H7 (cell line): ENCODE measurements at regions not wholly inside any gene's neighbourhood (a gene's known extent, or its start where the extent isn't known, plus 50 kb on each side); places are given as distances from the start of the nearest gene placed in this dataset.
"Not testable (repeated sequence)": the region's sequence is repeated elsewhere in the genome, so short reads cannot be mapped to it uniquely, and the experiment has no call there.

Experiments used
- DNase-seq: peaks from one replicate; pipeline ENCODE4 v3.0.0; 2012
- H3K27me3 ChIP-seq: 2 replicates; pipeline ENCODE4 v1.6.0; 2011; ENCODE audit warnings: mild to moderate bottlenecking, low read length; ENCODE audit not compliant: control insufficient read depth, insufficient read depth
- H3K36me3 ChIP-seq: replicated peaks from 2 replicates; pipeline ENCODE4 v1.5.1; 2011; ENCODE audit warnings: low read length; ENCODE audit not compliant: control insufficient read depth, insufficient read depth
- H3K4me3 ChIP-seq: 2 replicates; pipeline ENCODE4 v1.5.1; 2011; ENCODE audit warnings: low read depth, mild to moderate bottlenecking, control low read depth, low read length, moderate library complexity; ENCODE audit not compliant: insufficient read depth

DNA sequence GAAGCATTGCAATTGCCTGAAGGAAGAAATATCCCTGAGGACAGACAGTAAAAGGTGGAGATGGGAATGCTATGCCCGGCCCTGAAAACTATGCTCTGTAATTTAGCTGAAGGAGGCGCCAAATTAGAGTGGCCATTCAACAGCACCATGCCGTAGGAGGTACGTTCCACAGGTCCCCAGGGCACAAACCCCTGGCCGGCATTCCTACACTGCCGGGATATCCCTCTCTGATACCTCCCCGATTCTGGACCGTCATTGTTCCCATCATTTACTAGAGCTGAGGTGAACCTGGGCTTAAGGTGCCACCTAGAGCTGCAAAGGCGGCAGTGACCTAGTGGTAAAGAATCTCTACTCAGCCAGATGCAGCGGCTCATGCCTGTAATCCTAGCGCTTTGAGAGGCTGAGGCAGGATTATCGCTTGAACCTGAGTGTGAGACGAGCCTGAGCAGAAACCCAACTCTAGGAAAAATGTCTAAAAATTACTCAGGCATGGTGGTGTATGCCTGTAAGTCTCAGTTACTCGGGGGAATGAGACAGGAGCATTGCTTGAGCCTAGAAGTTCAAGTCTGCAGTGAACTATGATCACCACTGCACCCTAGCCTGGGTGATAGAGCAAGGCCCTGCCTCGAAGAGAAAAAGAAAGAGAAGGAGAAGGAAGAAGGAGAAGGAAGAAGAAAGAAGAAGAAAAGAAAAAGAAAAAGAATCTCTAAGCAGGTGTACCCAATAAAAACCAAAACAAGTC is 53.0 kb upstream of the TNKS2 start:
- H3K4me3 ChIP-seq: peak overlapping the region; percentile 12; the same call in 1 of the 2 replicates
- H3K27me3 ChIP-seq: no peaks in the 10 kb centered on the region; the same call in 1 of the 2 replicates
- H3K36me3 ChIP-seq: no peaks in the 10 kb centered on the region
- peak; percentile 69 for DNase-seq

DNA sequence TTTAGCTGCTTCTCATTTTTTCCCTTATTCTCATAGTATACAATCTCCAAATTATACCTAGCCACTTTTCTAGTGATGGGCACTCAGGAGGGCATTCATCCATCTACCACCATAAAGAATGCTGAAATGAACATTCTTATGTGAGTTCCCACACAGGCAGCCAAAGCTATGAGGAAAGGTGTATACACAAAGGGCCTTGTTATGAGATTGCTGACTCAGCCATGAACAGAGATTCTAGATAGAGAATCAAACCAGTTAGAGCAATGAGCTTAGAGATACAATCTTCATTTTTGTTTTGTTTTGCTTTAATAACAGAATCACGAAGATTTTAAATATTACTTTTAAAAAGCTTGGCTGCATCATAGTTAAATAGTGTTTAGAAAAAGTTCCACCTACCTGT is 54.8 kb upstream of the TNKS2 start:
- Histone ChIP-seq H3K36me3 (no peaks in the 10 kb centered on the region), H3K27me3 (no peaks in the 10 kb centered on the region; the same call in none of the 2 replicates), H3K4me3 (no peak overlapping the region)
- DNase-seq: no peak

DNA sequence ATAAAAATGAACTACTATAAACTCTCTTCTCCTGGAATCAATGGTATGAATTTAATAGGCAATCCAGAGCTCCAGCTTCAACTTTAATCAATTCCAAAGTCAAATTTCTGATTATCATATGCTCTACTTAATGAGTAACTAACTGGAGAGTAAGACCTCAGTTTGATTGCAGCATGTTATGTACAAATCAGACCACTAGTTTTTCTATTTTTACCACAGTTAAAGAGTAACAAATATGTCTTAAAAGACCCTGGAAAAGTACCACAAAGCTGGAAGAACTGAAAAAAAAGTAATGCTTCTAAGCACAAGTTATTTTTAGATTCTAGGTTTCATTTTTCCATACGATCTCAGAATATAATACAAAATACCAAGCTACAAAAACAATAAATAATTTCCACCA is 56.0 kb upstream of the TNKS2 start:
- no peak for DNase-seq
- Histone ChIP-seq H3K4me3 (no peak overlapping the region), H3K36me3 (no peaks in the 10 kb centered on the region), H3K27me3 (no peaks in the 10 kb centered on the region; the same call in none of the 2 replicates)

DNA sequence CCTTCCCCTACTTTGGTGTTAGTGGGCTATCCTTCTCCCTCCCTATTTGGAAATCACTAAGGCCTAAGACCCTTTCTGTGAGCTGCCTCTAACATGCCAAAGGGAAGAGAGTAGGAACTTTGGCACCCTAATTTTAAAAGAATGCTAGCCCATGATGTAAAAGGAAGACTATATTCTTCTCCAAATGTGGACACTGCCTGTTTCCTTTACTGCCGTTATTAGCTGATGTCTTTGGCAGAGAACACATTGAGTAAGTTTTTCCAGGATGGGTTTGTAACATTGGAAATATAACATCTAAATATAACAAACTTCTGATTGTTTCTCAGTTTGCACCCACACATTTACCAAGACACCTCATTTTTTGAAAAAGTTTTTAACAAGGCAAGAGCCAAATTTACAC is 56.9 kb upstream of the TNKS2 start:
- H3K27me3 ChIP-seq: no peaks in the 10 kb centered on the region; the same call in none of the 2 replicates
- no peak overlapping the region for H3K4me3 ChIP-seq
- no peaks in the 10 kb centered on the region for H3K36me3 ChIP-seq
- no peak for DNase-seq

DNA sequence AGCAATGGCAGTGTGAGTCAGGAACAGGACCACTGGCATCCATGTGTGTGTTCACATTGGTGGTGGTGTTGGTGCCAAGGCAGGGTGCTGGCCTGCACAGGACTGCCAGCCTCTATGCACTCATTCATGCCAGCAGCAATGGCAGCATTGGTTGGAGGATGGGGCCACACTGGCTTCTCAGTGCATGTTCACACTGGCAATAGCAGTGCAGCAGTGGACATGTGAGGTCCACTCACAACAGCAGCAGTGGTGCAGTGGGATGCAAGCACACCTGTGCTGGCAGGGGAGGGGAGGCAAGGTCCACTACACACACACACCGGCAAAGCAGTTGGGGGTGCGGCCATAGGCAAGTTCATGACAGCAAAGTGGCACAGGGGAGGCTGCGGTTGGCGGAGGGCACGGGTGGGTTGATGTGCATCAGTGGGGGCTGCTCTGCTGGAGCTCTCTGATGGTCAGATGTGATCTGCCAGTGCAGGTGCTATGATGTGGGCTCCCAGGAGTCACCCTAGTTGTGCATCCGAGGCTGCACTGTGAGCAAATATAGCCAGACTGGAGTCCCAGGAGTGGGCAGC is 57.8 kb upstream of the TNKS2 start:
- Histone ChIP-seq H3K27me3 (no peaks in the 10 kb centered on the region; the same call in none of the 2 replicates), H3K4me3 (no peak overlapping the region), H3K36me3 (no peaks in the 10 kb centered on the region)
- no peak for DNase-seq

DNA sequence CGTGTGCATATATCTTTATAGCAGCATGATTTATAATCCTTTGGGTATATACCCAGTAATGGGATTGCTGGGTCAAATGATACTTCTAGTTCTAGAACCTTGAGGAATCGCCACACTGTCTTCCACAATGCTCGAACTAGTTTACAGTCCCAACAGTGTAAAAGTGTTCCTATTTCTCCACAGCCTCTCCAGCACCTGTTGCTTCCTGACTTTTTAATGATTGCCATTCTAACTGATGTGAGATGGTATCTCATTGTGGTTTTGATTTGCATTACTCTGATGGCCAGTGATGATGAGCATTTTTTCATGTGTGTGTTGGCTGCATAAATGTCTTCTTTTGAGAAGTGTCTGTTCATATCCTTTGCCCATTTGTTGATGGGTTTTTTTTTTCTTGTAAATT is 66.0 kb upstream of the TNKS2 start:
- H3K36me3 ChIP-seq, DNase-seq, H3K27me3 ChIP-seq: not testable (repeated sequence)

DNA sequence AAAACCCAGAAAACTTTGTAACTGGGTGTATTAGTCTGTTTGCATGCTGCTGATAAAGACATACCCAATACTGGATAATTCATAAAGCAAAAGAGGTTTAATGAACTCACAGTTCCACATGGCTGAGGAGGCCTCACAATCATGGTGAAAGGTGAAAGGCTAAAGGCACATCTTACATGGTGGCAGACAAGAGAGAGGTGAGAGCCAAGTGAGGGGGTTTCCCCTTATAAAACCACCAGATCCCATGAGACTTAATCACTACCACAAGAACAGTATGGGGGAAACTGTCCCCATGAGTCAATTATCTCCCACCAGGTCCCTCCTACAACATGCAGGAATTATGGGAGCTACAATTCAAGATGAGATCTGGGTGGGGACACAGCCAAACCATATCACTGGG is 68.9 kb upstream of the TNKS2 start:
- H3K27me3 ChIP-seq, H3K36me3 ChIP-seq, DNase-seq, H3K4me3 ChIP-seq: not testable (repeated sequence)

More for the DNA sequence above, 66.0 kb upstream of the TNKS2 start:
- not testable (repeated sequence) for H3K4me3 ChIP-seq

DNA sequence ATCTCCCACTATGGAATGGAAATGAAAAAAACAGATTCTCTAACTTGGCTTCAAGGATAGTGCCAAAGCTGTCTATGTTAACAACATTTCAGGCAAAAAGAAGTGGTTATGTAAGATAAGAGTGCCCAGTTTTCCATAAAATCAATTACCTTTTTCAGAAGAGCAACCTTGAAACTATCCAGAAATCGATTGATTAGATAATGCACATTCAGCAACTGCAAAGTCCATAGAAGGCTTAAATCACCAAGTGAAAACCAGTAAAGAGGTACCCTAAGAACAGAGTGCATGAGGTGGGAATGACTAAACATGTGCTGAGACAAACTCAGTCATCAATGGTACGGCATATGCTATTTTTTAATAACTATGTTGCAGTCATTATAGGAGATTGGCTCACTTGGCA is 71.9 kb upstream of the TNKS2 start:
- Histone ChIP-seq H3K36me3 (no peaks in the 10 kb centered on the region), H3K4me3 (no peak overlapping the region), H3K27me3 (no peaks in the 10 kb centered on the region)
- no peak for DNase-seq

DNA sequence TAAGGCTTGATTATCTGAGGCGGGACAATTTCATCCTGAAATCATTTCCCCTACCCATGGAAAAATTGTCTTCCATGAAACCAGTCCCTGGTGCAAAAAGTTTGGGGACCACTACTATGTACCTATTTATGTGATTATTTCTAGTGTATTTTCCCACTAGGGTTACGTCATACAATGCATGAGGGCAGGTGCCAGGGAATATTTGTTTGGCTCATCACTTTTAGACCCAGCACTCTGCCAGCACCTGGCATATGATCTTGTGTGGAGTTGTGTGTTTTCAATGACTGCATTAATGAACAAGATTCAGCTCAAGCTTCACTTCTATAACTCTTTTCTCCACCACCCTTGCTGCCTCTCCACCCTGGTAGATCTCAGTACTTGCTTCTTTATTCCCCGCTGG is 73.3 kb upstream of the TNKS2 start:
- no peak for DNase-seq
- no peak overlapping the region for H3K4me3 ChIP-seq
- H3K27me3 ChIP-seq: no peaks in the 10 kb centered on the region
- H3K36me3 ChIP-seq: no peaks in the 10 kb centered on the region

DNA sequence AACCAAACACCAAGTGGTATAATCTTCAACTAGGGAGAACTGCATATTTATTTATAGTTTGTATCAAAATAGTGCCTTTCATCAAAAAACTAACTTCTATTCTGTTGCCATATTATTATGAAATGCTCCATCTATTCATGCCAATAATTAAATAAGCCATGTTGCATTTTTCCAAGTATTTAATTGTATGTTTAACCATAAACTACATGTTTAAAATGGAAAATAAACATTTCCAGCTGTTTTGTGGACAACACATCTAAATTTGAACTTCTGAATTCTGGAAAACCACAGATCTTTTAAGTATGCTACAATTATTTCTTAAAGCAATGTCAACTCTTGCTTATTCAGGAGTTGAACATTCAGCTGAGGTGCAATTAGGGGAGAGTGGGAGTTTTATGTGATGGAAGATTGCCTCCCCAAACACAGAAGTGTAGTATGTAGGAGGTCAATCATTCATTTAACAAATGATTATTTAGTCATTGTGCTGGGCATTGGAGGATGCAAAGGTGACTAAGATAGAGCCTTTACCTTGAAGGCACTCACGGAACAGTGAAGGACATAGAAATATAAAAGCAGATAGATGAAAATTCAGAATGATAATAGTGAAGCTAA is 80.7 kb upstream of the PPP1R3C start:
- Histone ChIP-seq H3K4me3 (no peak overlapping the region), H3K36me3 (no peaks in the 10 kb centered on the region), H3K27me3 (no peaks in the 10 kb centered on the region)
- no peak for DNase-seq

DNA sequence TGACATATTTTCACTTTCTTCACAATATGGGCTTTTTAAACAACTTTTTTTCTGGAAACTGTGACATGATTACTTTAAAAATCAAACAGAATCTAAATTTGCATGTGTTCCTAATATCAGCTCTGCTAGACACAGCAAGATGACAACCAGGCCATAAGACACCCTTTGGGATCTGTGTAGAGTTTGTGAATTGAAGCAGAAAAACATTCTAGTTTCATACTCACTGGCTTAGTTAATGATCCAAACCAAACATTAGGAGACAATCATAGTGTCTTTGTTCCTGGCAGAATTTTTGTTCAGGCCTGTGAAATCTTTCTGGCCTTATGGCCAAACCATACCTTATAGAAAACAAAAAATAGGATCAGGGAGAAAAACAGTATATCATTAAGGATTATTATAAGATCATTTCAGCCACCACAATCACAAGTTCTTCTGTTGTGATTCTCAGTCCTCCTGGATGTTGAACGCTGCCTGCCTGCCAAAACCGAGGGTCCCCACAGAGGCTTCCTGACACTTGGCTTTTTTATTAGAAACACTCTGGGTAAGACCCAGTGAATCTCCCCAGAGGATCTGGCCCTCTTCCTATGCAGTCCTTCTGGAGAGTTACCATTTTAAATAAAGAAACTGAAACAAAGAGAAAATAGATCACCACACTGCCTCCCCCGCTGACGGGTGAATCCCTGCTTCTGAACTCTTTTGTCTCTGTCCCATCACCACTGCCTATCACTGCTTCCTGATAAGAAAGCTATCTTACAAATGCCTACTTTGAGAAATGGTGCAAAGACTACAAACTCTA is 79.2 kb upstream of the PPP1R3C start:
- no peaks in the 10 kb centered on the region for H3K27me3 ChIP-seq
- no peak overlapping the region for H3K4me3 ChIP-seq
- no peak for DNase-seq
- no peaks in the 10 kb centered on the region for H3K36me3 ChIP-seq

DNA sequence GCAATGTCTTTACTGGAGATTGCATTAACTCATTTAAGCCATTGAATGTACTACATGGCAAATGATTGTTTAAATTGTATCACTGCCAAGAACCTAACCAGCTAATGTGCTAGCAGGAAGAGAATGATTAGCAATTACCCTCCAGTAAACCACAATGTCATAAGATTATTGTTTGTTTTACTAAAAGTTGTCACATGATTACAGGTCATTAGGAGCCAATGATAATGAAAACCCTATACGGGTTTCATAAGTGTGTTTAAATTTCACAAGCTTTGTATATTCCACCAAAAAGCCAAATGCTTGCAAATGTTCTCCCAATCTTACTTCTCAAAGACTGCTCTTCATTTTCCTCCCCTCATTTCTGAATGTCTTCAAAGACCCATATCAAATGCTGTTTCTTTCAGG is 76.5 kb upstream of the PPP1R3C start:
- no peak for DNase-seq
- no peaks in the 10 kb centered on the region for H3K27me3 ChIP-seq
- no peak overlapping the region for H3K4me3 ChIP-seq
- H3K36me3 ChIP-seq: no peaks in the 10 kb centered on the region

DNA sequence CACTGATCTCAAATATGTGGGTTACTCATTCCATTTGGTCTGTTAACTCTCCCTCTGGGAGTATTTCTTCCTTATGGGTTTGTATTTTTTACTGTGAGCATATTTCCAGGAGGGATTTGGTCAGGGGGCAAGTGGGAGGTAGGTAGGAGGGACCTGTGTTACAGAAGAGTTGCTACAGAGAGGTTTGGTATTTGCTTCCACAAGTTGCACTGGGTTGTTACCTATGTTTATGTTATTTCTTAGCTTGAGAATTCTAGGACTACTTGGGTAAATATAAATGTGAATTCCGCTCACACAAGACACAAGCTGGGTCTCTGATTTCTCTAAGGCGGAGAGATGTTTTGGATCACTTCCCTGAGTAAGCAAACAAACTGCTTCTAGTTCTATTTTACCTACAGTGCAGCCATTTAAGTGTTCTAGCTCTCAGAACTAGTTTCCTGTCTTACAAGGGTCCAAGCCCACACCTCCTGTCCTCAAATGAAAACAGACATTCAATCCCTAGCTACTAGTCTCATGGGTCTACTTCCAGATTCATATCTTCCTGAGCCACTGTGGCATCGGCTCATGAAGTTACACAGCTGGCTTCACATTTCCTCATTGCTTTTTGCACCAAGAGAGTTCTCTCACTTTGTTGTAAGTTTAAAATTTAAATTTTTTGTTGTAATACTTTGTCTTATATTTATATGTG is 75.4 kb upstream of the PPP1R3C start:
- DNase-seq: no peak
- Histone ChIP-seq H3K36me3 (no peaks in the 10 kb centered on the region), H3K27me3 (no peaks in the 10 kb centered on the region), H3K4me3 (no peak overlapping the region)

DNA sequence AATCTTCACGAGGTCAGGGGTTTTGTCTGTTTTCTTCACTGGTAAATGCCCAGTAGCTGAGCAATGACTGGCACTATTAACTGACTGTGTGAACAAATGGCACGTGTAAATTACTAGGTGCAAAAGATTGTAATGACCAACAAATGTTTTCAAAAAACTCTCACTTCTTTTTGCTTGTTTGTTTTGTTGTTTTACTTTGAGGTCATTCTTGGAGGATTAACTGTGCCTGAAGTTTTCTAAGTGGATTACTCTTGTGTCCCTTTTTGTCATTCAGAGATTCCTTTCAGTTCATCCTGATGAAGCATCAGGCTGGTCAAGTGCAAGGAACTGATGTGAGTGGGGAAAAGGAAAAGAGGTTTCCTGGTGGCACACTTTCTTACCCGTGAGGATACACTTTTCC is 74.4 kb upstream of the PPP1R3C start:
- Histone ChIP-seq H3K36me3 (no peaks in the 10 kb centered on the region), H3K4me3 (no peak overlapping the region), H3K27me3 (no peaks in the 10 kb centered on the region)
- DNase-seq: no peak
